ENCODE measurements at regions not wholly inside any gene's neighbourhood (a gene's known extent, or its start where the extent isn't known, plus 50 kb on each side); places are given as distances from the start of the nearest gene placed in this dataset.
"Not testable (repeated sequence)": the region's sequence is repeated elsewhere in the genome, so short reads cannot be mapped to it uniquely, and the experiment has no call there.

GRCh38 chr13:54394908-54395307 is 1366.3 kb downstream of the OLFM4 start:
- H3K9me3 Mint-ChIP-seq: peaks cover 2% of the 10 kb centered on the region
- H3K27me3 Mint-ChIP-seq (ENCODE audit: low read depth): no peaks in the 10 kb centered on the region
- no peak overlapping the region for H3K4me3 Mint-ChIP-seq
- peaks cover 4% of the 10 kb centered on the region for H3K4me1 Mint-ChIP-seq
- no peak for TF ChIP-seq CTCF (conservative IDR thresholded peaks at IDR 0.05)
- no peak for DNase-seq (ENCODE audit: low read depth, low spot score)
- no peaks in the 10 kb centered on the region for H3K36me3 Mint-ChIP-seq (ENCODE audit: low read depth)
- no peak overlapping the region for H3K27ac Mint-ChIP-seq (ENCODE audit: unreplicated experiment)

- Mint-ChIP-seq H3K27me3 (ENCODE audit: low read depth) (no peaks in the 10 kb centered on the region), H3K9me3 (peaks cover 5% of the 10 kb centered on the region), H3K4me3 (no peak overlapping the region), H3K36me3 (ENCODE audit: low read depth) (no peaks in the 10 kb centered on the region), H3K27ac (ENCODE audit: unreplicated experiment) (no peak overlapping the region), H3K4me1 (no peaks in the 10 kb centered on the region)
- no peak for TF ChIP-seq CTCF (conservative IDR thresholded peaks at IDR 0.05)
- DNase-seq (ENCODE audit: low read depth, low spot score): no peak
These were observed 1373.9 kb downstream of the OLFM4 start for GRCh38 chr13:54402495-54402894.

GRCh38 chr13:54415753-54416366 is 1387.2 kb downstream of the OLFM4 start:
- Mint-ChIP-seq H3K27ac (ENCODE audit: unreplicated experiment) (no peak overlapping the region), H3K27me3 (ENCODE audit: low read depth) (no peaks in the 10 kb centered on the region), H3K9me3 (peaks cover 2% of the 10 kb centered on the region), H3K4me3 (no peak overlapping the region), H3K4me1 (no peaks in the 10 kb centered on the region), H3K36me3 (ENCODE audit: low read depth) (peaks cover 4% of the 10 kb centered on the region)
- TF ChIP-seq CTCF (conservative IDR thresholded peaks at IDR 0.05): no peak
- no peak for DNase-seq (ENCODE audit: low read depth, low spot score)

- peaks cover 12% of the 10 kb centered on the region for H3K4me1 Mint-ChIP-seq
These were observed 1394.3 kb downstream of the OLFM4 start for GRCh38 chr13:54422946-54423345.

GRCh38 chr13:54424344-54424743 is 1395.7 kb downstream of the OLFM4 start:
- Mint-ChIP-seq H3K27ac (ENCODE audit: unreplicated experiment) (no peak overlapping the region), H3K27me3 (ENCODE audit: low read depth) (no peaks in the 10 kb centered on the region), H3K9me3 (no peaks in the 10 kb centered on the region), H3K4me3 (no peak overlapping the region), H3K36me3 (ENCODE audit: low read depth) (no peaks in the 10 kb centered on the region), H3K4me1 (peaks cover 12% of the 10 kb centered on the region)
- DNase-seq (ENCODE audit: low read depth, low spot score): no peak
- TF ChIP-seq CTCF (conservative IDR thresholded peaks at IDR 0.05): no peak

More at GRCh38 chr13:54422946-54423345, 1394.3 kb downstream of the OLFM4 start:
- not testable (repeated sequence) for H3K4me3 Mint-ChIP-seq; DNase-seq (ENCODE audit: low read depth, low spot score); H3K27me3 Mint-ChIP-seq (ENCODE audit: low read depth); H3K9me3 Mint-ChIP-seq; H3K27ac Mint-ChIP-seq (ENCODE audit: unreplicated experiment); H3K36me3 Mint-ChIP-seq (ENCODE audit: low read depth)

GRCh38 chr13:54433493-54434206 is 1405.0 kb downstream of the OLFM4 start:
- DNase-seq (ENCODE audit: low read depth, low spot score): no peak
- no peaks in the 10 kb centered on the region for H3K36me3 Mint-ChIP-seq (ENCODE audit: low read depth)
- no peaks in the 10 kb centered on the region for H3K9me3 Mint-ChIP-seq
- no peak for TF ChIP-seq CTCF (conservative IDR thresholded peaks at IDR 0.05)
- no peak overlapping the region for H3K27ac Mint-ChIP-seq (ENCODE audit: unreplicated experiment)
- H3K27me3 Mint-ChIP-seq (ENCODE audit: low read depth): no peaks in the 10 kb centered on the region
- no peak overlapping the region for H3K4me3 Mint-ChIP-seq
- no peaks in the 10 kb centered on the region for H3K4me1 Mint-ChIP-seq

GRCh38 chr13:54440853-54441400 is 1412.3 kb downstream of the OLFM4 start:
- H3K4me1 Mint-ChIP-seq; H3K9me3 Mint-ChIP-seq; H3K4me3 Mint-ChIP-seq; H3K36me3 Mint-ChIP-seq (ENCODE audit: low read depth); DNase-seq (ENCODE audit: low read depth, low spot score); H3K27me3 Mint-ChIP-seq (ENCODE audit: low read depth); H3K27ac Mint-ChIP-seq (ENCODE audit: unreplicated experiment): not testable (repeated sequence)

Measured in neural crest cell (in vitro differentiated cells).